Spleen (tissue), 11 donors: ENCODE measurements at regions not wholly inside any gene's neighbourhood (a gene's known extent, or its start where the extent isn't known, plus 50 kb on each side); places are given as distances from the start of the nearest gene placed in this dataset.

Source experiments
- DNase-seq: peaks from one replicate; pipeline ENCODE4 v3.0.0-alpha.2; 2020
- H3K27ac ChIP-seq, 8 donors: fragments of 200-600 bp; sonication (generic) in 7 of 8; 1 replicate in 4 of 8; 2 replicates in 4 of 8; pipeline versions ENCODE4 v1.5.0 to v1.8.0; 2016 to 2021; ENCODE audit warnings: inconsistent platforms in 4 of 8, mild to moderate bottlenecking in 4 of 8, moderate library complexity in 1 of 8
- H3K27me3 ChIP-seq, 7 donors: fragments of 200-600 bp; sonication (generic) in 6 of 7; replicated peaks in 1 of 7; 1 replicate in 4 of 7; 2 replicates in 3 of 7; pipeline versions ENCODE4 v1.5.0 to v1.8.0; 2016 to 2021; ENCODE audit warnings: inconsistent platforms in 3 of 7, mild to moderate bottlenecking in 1 of 7
- H3K36me3 ChIP-seq, 6 donors: fragments of 200-600 bp; sonication (generic) in 5 of 6; 1 replicate in 4 of 6; 2 replicates in 2 of 6; pipeline versions ENCODE4 v1.5.0 to v1.8.0; 2016 to 2021; ENCODE audit warnings: inconsistent platforms in 2 of 6
- H3K4me1 ChIP-seq, 6 donors: fragments of 200-600 bp; sonication (generic) in 5 of 6; 1 replicate in 3 of 6; 2 replicates in 3 of 6; pipeline versions ENCODE4 v1.5.0 to v1.8.0; 2016 to 2021; ENCODE audit warnings: inconsistent platforms in 3 of 6
- H3K4me3 ChIP-seq, 8 donors: fragments of 200-600 bp; sonication (generic) in 7 of 8; 1 replicate in 4 of 8; 2 replicates in 4 of 8; pipeline versions ENCODE4 v1.5.0 to v1.8.0; 2016 to 2021; ENCODE audit warnings: inconsistent platforms in 4 of 8, mild to moderate bottlenecking in 4 of 8, moderate library complexity in 2 of 8
- H3K9me3 ChIP-seq, 8 donors: fragments of 200-600 bp; sonication (generic) in 7 of 8; 1 replicate in 4 of 8; 2 replicates in 4 of 8; pipeline versions ENCODE4 v1.5.0 to v1.8.0; 2016 to 2021; ENCODE audit warnings: inconsistent platforms in 4 of 8
- CTCF ChIP-seq, 11 experiments: fragments of 200-600 bp in 7 of 11; fragments of 450-650 bp in 4 of 11; sonication (generic) in 4 of 11; IDR thresholded peaks in 8 of 11; conservative IDR thresholded peaks in 3 of 11; 1 replicate in 7 of 11; 2 replicates in 4 of 11; pipeline versions ENCODE4 v1.4.0 to v1.8.0; 2016 to 2021; ENCODE audit warnings: antibody characterized with exemption in 11 of 11, inconsistent platforms in 4 of 11, mild to moderate bottlenecking in 1 of 11
- POLR2A ChIP-seq, 3 donors: fragments of 450-650 bp; IDR thresholded peaks; one replicate each; pipeline ENCODE4 v1.5.1; 2017; ENCODE audit warnings: antibody characterized with exemption in 3 of 3, mild to moderate bottlenecking in 1 of 3
- POLR2AphosphoS5 ChIP-seq, 3 donors: sonication (generic); formaldehyde crosslinking; IDR thresholded peaks; one replicate each; pipeline ENCODE4 v1.5.1; 2017; ENCODE audit warnings: antibody characterized with exemption in 3 of 3
- WGBS, 5 donors: extraction: QIAGEN DNeasy Blood & Tissue Kit in 3 of 5; methylation state at CpG; one replicate each; pipeline versions ENCODE4 v1.1.5 to v1.1.7; 2013 to 2018; 5-methylcytosine and 5-hydroxymethylcytosine counted together
- intact Hi-C: fragments of 100-400 bp; cut with DNase I; formaldehyde crosslinking; loops from one replicate; pipeline ENCODE4 v1.15.0; 2023; ENCODE audit warnings: low total_unique reads
- donor health status: healthy with polysubstance abuse.
- donor health status: DM: no; HTN: no; CAD: no; lungs with moderate emphysema.
- donor health status: DM: no; HTN: no; CAD: no.
- donor health status: Bipolar disorder and iron deficiency.
- donor health status: healthy.
- donor health status: DM: no; HTN: no; CAD: no.
- donor health status: DM: yes; HTN: yes; CAD: no.

DNA sequence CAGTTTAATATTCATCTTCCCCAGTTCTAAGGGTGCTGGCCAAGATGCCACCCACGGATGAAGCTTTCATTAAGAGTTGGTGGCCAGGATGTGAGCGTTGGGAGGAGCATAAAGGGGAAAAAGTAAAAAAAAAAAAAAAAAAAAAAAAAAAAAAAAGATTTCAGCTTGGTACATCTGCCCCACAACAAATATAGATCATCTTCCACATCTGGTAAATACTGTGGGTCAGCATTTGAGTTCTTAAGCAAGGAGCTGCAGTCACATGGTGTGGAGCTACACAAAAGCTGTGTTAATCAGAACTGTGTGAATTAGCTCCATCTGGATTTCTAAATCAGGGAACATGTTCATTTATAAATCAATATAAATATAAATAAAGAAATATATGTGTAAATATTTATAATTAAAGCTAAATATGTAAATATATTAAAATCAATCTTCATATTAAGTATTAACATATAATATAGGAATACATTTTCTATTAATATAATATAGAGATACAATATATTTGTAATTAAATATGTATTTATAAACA lies 262.3 kb downstream of the NUAK1 start:
- DNase-seq, result no peak

GRCh38 chr12:105878964-105879363 lies 259.8 kb downstream of the NUAK1 start:
- intact Hi-C loops, result no loop called here
- Histone ChIP-seq H3K9me3 (no peaks in the 10 kb centered on the region), H3K4me3 (no peak overlapping the region), H3K27me3 (no peaks in the 10 kb centered on the region), H3K4me1 (no peaks in the 10 kb centered on the region), H3K36me3 (no peaks in the 10 kb centered on the region), H3K27ac (no peak overlapping the region)
- TF ChIP-seq POLR2AphosphoS5 (IDR thresholded peaks at IDR 0.05) (no peak), CTCF (IDR thresholded peaks at IDR 0.05 in 8 of 11, conservative IDR thresholded peaks at IDR 0.05 in 3 of 11) (no peak), POLR2A (IDR thresholded peaks at IDR 0.05) (no peak)
- 95 to 96% (median 95%) methylated on average over 3 of the region's 3 CpGs for WGBS, 5 donors
- DNase-seq, result no peak

More for the DNA sequence above, 262.3 kb downstream of the NUAK1 start:
- WGBS, 5 donors, result 46 to 73% (median 52%) methylated on average over 2 of the region's 2 CpGs
- no peak overlapping the region for H3K27ac ChIP-seq
- intact Hi-C loops, result no loop called here
- H3K36me3 ChIP-seq, result no peaks in the 10 kb centered on the region
- H3K27me3 ChIP-seq, result no peaks in the 10 kb centered on the region
- H3K4me1 ChIP-seq, result no peaks in the 10 kb centered on the region
- TF ChIP-seq POLR2AphosphoS5 (IDR thresholded peaks at IDR 0.05) (no peak), POLR2A (IDR thresholded peaks at IDR 0.05) (no peak)
- no peaks in the 10 kb centered on the region for H3K9me3 ChIP-seq
- no peak overlapping the region for H3K4me3 ChIP-seq

GRCh38 chr12:105880824-105881388 lies 257.8 kb downstream of the NUAK1 start:
- H3K27me3 ChIP-seq, result peaks cover 0 to 4% (median 0%) of the 10 kb centered on the region in 7 donors
- H3K36me3 ChIP-seq, result no peaks in the 10 kb centered on the region
- DNase-seq, result no peak
- no peaks in the 10 kb centered on the region for H3K9me3 ChIP-seq
- H3K4me1 ChIP-seq, result no peaks in the 10 kb centered on the region
- H3K27ac ChIP-seq, result no peak overlapping the region
- TF ChIP-seq CTCF (IDR thresholded peaks at IDR 0.05 in 8 of 11, conservative IDR thresholded peaks at IDR 0.05 in 3 of 11), result no peak
- TF ChIP-seq POLR2A (IDR thresholded peaks at IDR 0.05), result no peak
- TF ChIP-seq POLR2AphosphoS5 (IDR thresholded peaks at IDR 0.05), result no peak
- intact Hi-C loops, result no loop called here
- H3K4me3 ChIP-seq, result no peak overlapping the region
- WGBS, 5 donors, result 51 to 90% (median 75%) methylated on average over 2 of the region's 2 CpGs

GRCh38 chr12:105882404-105882803 lies 256.4 kb downstream of the NUAK1 start:
- no peak for TF ChIP-seq POLR2AphosphoS5 (IDR thresholded peaks at IDR 0.05)
- no peak for TF ChIP-seq POLR2A (IDR thresholded peaks at IDR 0.05)
- TF ChIP-seq CTCF (IDR thresholded peaks at IDR 0.05 in 8 of 11, conservative IDR thresholded peaks at IDR 0.05 in 3 of 11), result no peak
- Histone ChIP-seq H3K9me3 (no peaks in the 10 kb centered on the region), H3K27ac (no peak overlapping the region), H3K36me3 (no peaks in the 10 kb centered on the region), H3K4me3 (no peak overlapping the region), H3K4me1 (no peaks in the 10 kb centered on the region), H3K27me3 (peaks cover 0 to 4% (median 0%) of the 10 kb centered on the region in 7 donors)
- intact Hi-C loops, result no loop called here
- no peak for DNase-seq
- WGBS, 5 donors, result 47 to 70% (median 56%) methylated on average over 1 of the region's 1 CpG
